Endothelial cell (in vitro differentiated cells): ENCODE measurements at regions not wholly inside any gene's neighbourhood (a gene's known extent, or its start where the extent isn't known, plus 50 kb on each side); places are given as distances from the start of the nearest gene placed in this dataset.
"Not testable (repeated sequence)": the region's sequence is repeated elsewhere in the genome, so short reads cannot be mapped to it uniquely, and the experiment has no call there.

Experiments used
- DNase-seq: peaks from one replicate; pipeline ENCODE4 v3.0.0; 2021; ENCODE audit warnings: low spot score
- H3K27ac Mint-ChIP-seq: one replicate; pipeline ENCODE4 v1.8.0; 2021; ENCODE audit warnings: mixed read lengths, inconsistent platforms; ENCODE audit not compliant: unreplicated experiment
- H3K27me3 Mint-ChIP-seq: one replicate; pipeline ENCODE4 v1.8.0; 2021; ENCODE audit warnings: mild to moderate bottlenecking, moderate library complexity, mixed read lengths, inconsistent platforms; ENCODE audit not compliant: unreplicated experiment
- H3K36me3 Mint-ChIP-seq: one replicate; pipeline ENCODE4 v1.8.0; 2021; ENCODE audit warnings: mild to moderate bottlenecking, low read depth, mixed read lengths, inconsistent platforms; ENCODE audit not compliant: unreplicated experiment
- H3K4me1 Mint-ChIP-seq: one replicate; pipeline ENCODE4 v1.8.0; 2021; ENCODE audit warnings: mild to moderate bottlenecking, mixed read lengths, inconsistent platforms; ENCODE audit not compliant: unreplicated experiment
- H3K4me3 Mint-ChIP-seq: one replicate; pipeline ENCODE4 v1.8.0; 2021; ENCODE audit warnings: mild to moderate bottlenecking, mixed read lengths, inconsistent platforms; ENCODE audit not compliant: unreplicated experiment
- H3K9me3 Mint-ChIP-seq: one replicate; pipeline ENCODE4 v1.8.0; 2021; ENCODE audit warnings: mixed read lengths, inconsistent platforms; ENCODE audit not compliant: unreplicated experiment

- H3K4me3 Mint-ChIP-seq, H3K36me3 Mint-ChIP-seq, H3K9me3 Mint-ChIP-seq, H3K27ac Mint-ChIP-seq, DNase-seq, H3K4me1 Mint-ChIP-seq, H3K27me3 Mint-ChIP-seq: not testable (repeated sequence)
These were observed 65.6 kb downstream of the NPIPB11 start for GRCh38 chr16:29340779-29341438.

GRCh38 chr16:29340235-29340634 lies 66.3 kb downstream of the NPIPB11 start:
- not testable (repeated sequence) for DNase-seq, H3K4me1 Mint-ChIP-seq, H3K36me3 Mint-ChIP-seq, H3K4me3 Mint-ChIP-seq, H3K27ac Mint-ChIP-seq, H3K27me3 Mint-ChIP-seq, H3K9me3 Mint-ChIP-seq

GRCh38 chr16:29338821-29339700 lies 67.5 kb downstream of the NPIPB11 start:
- not testable (repeated sequence) for H3K4me1 Mint-ChIP-seq, H3K27ac Mint-ChIP-seq, H3K4me3 Mint-ChIP-seq, H3K27me3 Mint-ChIP-seq, H3K9me3 Mint-ChIP-seq, DNase-seq, H3K36me3 Mint-ChIP-seq

- not testable (repeated sequence) for H3K36me3 Mint-ChIP-seq, H3K27me3 Mint-ChIP-seq, H3K9me3 Mint-ChIP-seq, DNase-seq, H3K27ac Mint-ChIP-seq, H3K4me3 Mint-ChIP-seq, H3K4me1 Mint-ChIP-seq
These were observed 69.1 kb downstream of the NPIPB11 start for GRCh38 chr16:29337385-29337901.

- H3K4me3 Mint-ChIP-seq, H3K4me1 Mint-ChIP-seq, H3K27ac Mint-ChIP-seq, DNase-seq, H3K27me3 Mint-ChIP-seq, H3K9me3 Mint-ChIP-seq, H3K36me3 Mint-ChIP-seq: not testable (repeated sequence)
These were observed 71.0 kb downstream of the NPIPB11 start for GRCh38 chr16:29335549-29335846.

GRCh38 chr16:29334776-29335548 lies 71.5 kb downstream of the NPIPB11 start:
- DNase-seq, H3K4me3 Mint-ChIP-seq, H3K36me3 Mint-ChIP-seq, H3K27me3 Mint-ChIP-seq, H3K27ac Mint-ChIP-seq, H3K9me3 Mint-ChIP-seq, H3K4me1 Mint-ChIP-seq: not testable (repeated sequence)

GRCh38 chr16:29333492-29334097 lies 72.9 kb downstream of the NPIPB11 start:
- not testable (repeated sequence) for H3K4me1 Mint-ChIP-seq, H3K27ac Mint-ChIP-seq, H3K36me3 Mint-ChIP-seq, H3K4me3 Mint-ChIP-seq, DNase-seq, H3K27me3 Mint-ChIP-seq, H3K9me3 Mint-ChIP-seq

GRCh38 chr16:29330623-29331022 lies 75.9 kb downstream of the NPIPB11 start:
- not testable (repeated sequence) for H3K9me3 Mint-ChIP-seq, H3K27me3 Mint-ChIP-seq, H3K4me1 Mint-ChIP-seq, H3K36me3 Mint-ChIP-seq, DNase-seq, H3K4me3 Mint-ChIP-seq, H3K27ac Mint-ChIP-seq

GRCh38 chr16:29328528-29328927 lies 78.0 kb downstream of the NPIPB11 start:
- not testable (repeated sequence) for H3K27ac Mint-ChIP-seq, H3K27me3 Mint-ChIP-seq, DNase-seq, H3K4me3 Mint-ChIP-seq, H3K4me1 Mint-ChIP-seq, H3K9me3 Mint-ChIP-seq, H3K36me3 Mint-ChIP-seq

GRCh38 chr16:29327631-29328408 lies 78.7 kb downstream of the NPIPB11 start:
- H3K9me3 Mint-ChIP-seq, DNase-seq: not testable (repeated sequence)

More at GRCh38 chr16:29327631-29328408, 78.7 kb downstream of the NPIPB11 start:
- not testable (repeated sequence) for H3K4me1 Mint-ChIP-seq, H3K36me3 Mint-ChIP-seq, H3K4me3 Mint-ChIP-seq, H3K27me3 Mint-ChIP-seq, H3K27ac Mint-ChIP-seq
